IMR-90 (cell line): ENCODE measurements at regions not wholly inside any gene's neighbourhood (a gene's known extent, or its start where the extent isn't known, plus 50 kb on each side); places are given as distances from the start of the nearest gene placed in this dataset.
"Not testable (repeated sequence)": the region's sequence is repeated elsewhere in the genome, so short reads cannot be mapped to it uniquely, and the experiment has no call there.

Experiments used
- ATAC-seq: fragments of 200-7000 bp; cut with Tn5 transposase; 2 replicates; pipeline ENCODE4 v1.9.1; 2020; ENCODE audit warnings: low read depth, mild to moderate bottlenecking, moderate library complexity
- BruUV-seq: library from RNA; stranded (reverse); fragments of 400-500 nt; replicated peaks from 2 replicates; lab custom pipeline; 2021; lab: Mats Ljungman, UMichigan
- CTCF ChIA-PET: fragments of 300-600 bp; formaldehyde crosslinking; extraction: SDS; loops from one replicate; lab custom pipeline; 2021; ENCODE audit warnings: antibody characterized with exemption; lab: Yijun Ruan, JAX
- POLR2A ChIA-PET: fragments of 300-600 bp; sonication (Branson Sonifier 250); formaldehyde crosslinking; loops from one replicate; lab custom pipeline; 2022; ENCODE audit warnings: antibody characterized with exemption; ENCODE audit not compliant: unreplicated experiment; lab: Charles Lee
- DNase-seq: peaks from one replicate; pipeline ENCODE4 v3.0.0; 2013
- H2AFZ ChIP-seq: replicated peaks from 2 replicates; pipeline ENCODE3; 2013; ENCODE audit warnings: low read length, mild to moderate bottlenecking; ENCODE audit not compliant: poor library complexity
- H2AK5ac ChIP-seq: 2 replicates; pipeline ENCODE4 v1.6.1; 2013; ENCODE audit warnings: low read depth, low read length, inconsistent platforms
- H2AK9ac ChIP-seq: replicated peaks from 2 replicates; pipeline ENCODE3; 2013; ENCODE audit warnings: mild to moderate bottlenecking, low read depth, low read length, moderate library complexity; ENCODE audit not compliant: poor library complexity
- H2BK120ac ChIP-seq: 2 replicates; pipeline ENCODE4 v1.6.1; 2013; ENCODE audit warnings: low read depth, low read length, inconsistent platforms
- H2BK15ac ChIP-seq: 3 replicates; pipeline ENCODE4 v1.6.1; 2013; ENCODE audit warnings: low read depth, low read length, inconsistent platforms
- H2BK20ac ChIP-seq: 2 replicates; pipeline ENCODE4 v1.6.1; 2013; ENCODE audit warnings: low read depth, mild to moderate bottlenecking, inconsistent platforms, low read length, moderate library complexity
- H2BK5ac ChIP-seq: 2 replicates; pipeline ENCODE4 v1.6.1; 2013; ENCODE audit warnings: mild to moderate bottlenecking, low read depth, low read length, inconsistent platforms; ENCODE audit not compliant: poor library complexity, severe bottlenecking
- H3K14ac ChIP-seq: replicated peaks from 2 replicates; pipeline ENCODE4 v1.6.1; 2013; ENCODE audit warnings: low read depth, low read length, inconsistent platforms
- H3K18ac ChIP-seq: 2 replicates; pipeline ENCODE4 v1.6.1; 2013; ENCODE audit warnings: low read depth, low read length, control low read depth
- H3K23ac ChIP-seq: 2 replicates; pipeline ENCODE4 v1.6.1; 2013; ENCODE audit warnings: low read depth, low read length, inconsistent platforms
- H3K27ac ChIP-seq: 2 replicates; pipeline ENCODE4 v1.5.1; 2013; ENCODE audit warnings: mild to moderate bottlenecking, control low read depth, low read length; ENCODE audit not compliant: insufficient read depth
- H3K27me3 ChIP-seq: 2 replicates; pipeline ENCODE4 v1.6.1; 2013; ENCODE audit warnings: low read length; ENCODE audit not compliant: control insufficient read depth, insufficient read depth
- H3K36me3 ChIP-seq: 2 replicates; pipeline ENCODE4 v1.6.1; 2013; ENCODE audit warnings: low read length, mixed read lengths; ENCODE audit not compliant: control insufficient read depth, insufficient read depth
- H3K4ac ChIP-seq: 2 replicates; pipeline ENCODE4 v1.6.1; 2013; ENCODE audit warnings: low read depth, low read length, inconsistent platforms
- H3K4me1 ChIP-seq: 2 replicates; pipeline ENCODE4 v1.6.1; 2013; ENCODE audit warnings: low read length, mixed read lengths; ENCODE audit not compliant: control insufficient read depth, insufficient read depth
- H3K4me2 ChIP-seq: 2 replicates; pipeline ENCODE4 v1.6.1; 2013; ENCODE audit warnings: low read depth, mild to moderate bottlenecking, control low read depth, low read length, moderate library complexity
- H3K4me3 ChIP-seq: 2 replicates; pipeline ENCODE4 v1.5.1; 2013; ENCODE audit warnings: low read depth, mild to moderate bottlenecking, control low read depth, low read length, moderate library complexity; ENCODE audit not compliant: insufficient read depth
- H3K56ac ChIP-seq: 2 replicates; pipeline ENCODE4 v1.6.1; 2013; ENCODE audit warnings: low read length, inconsistent platforms; ENCODE audit not compliant: insufficient read depth; ENCODE audit errors: extremely low read depth
- H3K79me1 ChIP-seq, 2 experiments: 2 replicates each; pipeline ENCODE4 v1.6.1; 2013; ENCODE audit warnings: low read length in 2 of 2, inconsistent platforms in 1 of 2, low read depth in 1 of 2
- H3K9ac ChIP-seq: 2 replicates; pipeline ENCODE4 v1.6.1; 2013; ENCODE audit warnings: low read depth, low read length, control low read depth
- H3K9me1 ChIP-seq: 2 replicates; pipeline ENCODE4 v1.6.1; 2013; ENCODE audit warnings: low read length, inconsistent platforms; ENCODE audit not compliant: insufficient read depth
- H3K9me3 ChIP-seq: 2 replicates; pipeline ENCODE4 v1.6.1; 2013; ENCODE audit warnings: low read length; ENCODE audit not compliant: control insufficient read depth, insufficient read depth
- H4K20me1 ChIP-seq: 2 replicates; pipeline ENCODE4 v1.6.1; 2013; ENCODE audit warnings: low read length, inconsistent platforms; ENCODE audit not compliant: insufficient read depth
- H4K5ac ChIP-seq: 2 replicates; pipeline ENCODE4 v1.6.1; 2013; ENCODE audit warnings: mild to moderate bottlenecking, low read depth, low read length, control low read depth
- H4K8ac ChIP-seq, 2 experiments: 2 replicates each; pipeline ENCODE4 v1.6.1; 2013; ENCODE audit warnings: low read depth in 2 of 2, low read length in 2 of 2, control low read depth in 1 of 2, inconsistent platforms in 1 of 2
- H4K91ac ChIP-seq: 2 replicates; pipeline ENCODE4 v1.6.1; 2013; ENCODE audit warnings: low read depth, low read length, inconsistent platforms; ENCODE audit not compliant: insufficient read depth
- WGBS, 2 experiments: methylation state at CpG; one replicate each; pipeline versions ENCODE4 v1.1.5 to v1.1.7; 2013; ENCODE audit warnings: missing lambda C conversion rate in 2 of 2; ENCODE audit not compliant: insufficient read length in 1 of 2; ENCODE audit errors: extremely low coverage in 2 of 2; 5-methylcytosine and 5-hydroxymethylcytosine counted together
- dilution Hi-C: fragments of 300-500 bp; cut with HindIII; formaldehyde crosslinking; loops from one replicate; pipeline ENCODE4 v1.14.3; 2018; ENCODE audit warnings: low sequenced_read_pairs; ENCODE audit not compliant: unreplicated experiment
- in situ Hi-C: fragments of 300-500 bp; cut with MboI; formaldehyde crosslinking; loops from 3 replicates; pipeline ENCODE4 v1.14.3; 2019; ENCODE audit warnings: low sequenced_read_pairs, inconsistent platforms, mixed read lengths
- intact Hi-C: fragments of 100-400 bp; cut with micrococcal nuclease; formaldehyde crosslinking; loops from 2 replicates; pipeline ENCODE4 v1.10.0; 2022

DNA sequence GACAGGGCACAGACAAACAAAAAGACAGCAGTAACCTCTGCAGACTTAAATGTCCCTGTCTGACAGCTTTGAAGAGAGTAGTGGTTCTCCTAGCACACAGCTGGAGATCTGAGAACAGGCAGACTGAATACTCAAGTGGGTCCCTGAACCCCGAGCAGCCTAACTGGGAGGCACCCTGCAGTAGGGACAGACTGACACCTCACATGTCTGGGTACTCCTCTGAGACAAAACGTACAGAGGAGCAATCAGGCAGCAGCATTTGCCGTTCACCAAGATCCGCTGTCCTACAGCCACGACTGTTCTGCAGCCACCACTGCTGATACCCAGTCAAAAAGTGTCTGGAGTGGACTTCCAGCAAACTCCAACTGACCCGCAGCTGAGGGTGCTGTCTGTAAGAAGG, 110.5 kb downstream of the EMB start:
- H3K9me1 ChIP-seq, H3K9ac ChIP-seq, H4K8ac ChIP-seq, H3K14ac ChIP-seq, H3K4me2 ChIP-seq, H3K4me3 ChIP-seq, H4K5ac ChIP-seq, CTCF ChIA-PET, H3K27ac ChIP-seq, H3K18ac ChIP-seq, DNase-seq, H3K4ac ChIP-seq, H2BK15ac ChIP-seq, H2BK120ac ChIP-seq, H3K9me3 ChIP-seq, H2AFZ ChIP-seq, H2BK20ac ChIP-seq, ATAC-seq, H2BK5ac ChIP-seq, H3K23ac ChIP-seq, in situ Hi-C loops, dilution Hi-C loops, intact Hi-C loops, H3K56ac ChIP-seq, H3K79me1 ChIP-seq, H4K20me1 ChIP-seq, BruUV-seq, POLR2A ChIA-PET, H3K4me1 ChIP-seq, H2AK5ac ChIP-seq, H3K36me3 ChIP-seq, H3K27me3 ChIP-seq, H2AK9ac ChIP-seq, H4K91ac ChIP-seq: not testable (repeated sequence)
- WGBS, 2 experiments: 29% methylated on average over 2 of the region's 6 CpGs; no CpG with 5 or more reads in 1 of the 2 experiments
